ENCODE measurements at regions not wholly inside any gene's neighbourhood (a gene's known extent, or its start where the extent isn't known, plus 50 kb on each side); places are given as distances from the start of the nearest gene placed in this dataset.

DNA sequence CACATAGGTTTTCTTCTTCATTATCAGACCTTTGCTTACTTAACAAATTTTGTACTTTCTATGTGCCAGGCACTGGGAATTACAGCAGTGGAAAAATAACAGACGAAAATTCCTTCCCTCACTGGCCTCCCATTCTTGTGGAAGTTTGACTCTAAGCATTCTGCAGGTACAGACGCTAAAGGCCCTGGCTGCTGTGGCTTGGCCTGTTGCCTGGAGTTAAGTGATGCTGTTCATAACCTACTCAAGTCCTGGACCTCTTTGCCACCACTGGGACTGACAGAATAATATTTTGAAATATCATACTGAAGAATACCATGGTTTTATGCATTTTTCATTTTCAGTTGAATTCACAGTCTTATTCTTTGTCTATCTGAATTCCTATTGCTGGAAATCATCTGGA, 97.3 kb upstream of the SPATA31C2 start:
- DNase-seq, result no peak
- H3K4me3 ChIP-seq (ENCODE audit: low read depth, low read length), result no peak overlapping the region
- no peak overlapping the region for H3K27ac ChIP-seq
- H3K36me3 ChIP-seq, result no peaks in the 10 kb centered on the region
- peaks cover 3% of the 10 kb centered on the region for H3K9me3 ChIP-seq (ENCODE audit: severe bottlenecking)
- H3K27me3 ChIP-seq (ENCODE audit: insufficient read depth, low read depth, severe bottlenecking), result no peaks in the 10 kb centered on the region
- TF ChIP-seq CTCF (IDR thresholded peaks at IDR 0.05; ENCODE audit: low read depth, low read length), result no peak

DNA sequence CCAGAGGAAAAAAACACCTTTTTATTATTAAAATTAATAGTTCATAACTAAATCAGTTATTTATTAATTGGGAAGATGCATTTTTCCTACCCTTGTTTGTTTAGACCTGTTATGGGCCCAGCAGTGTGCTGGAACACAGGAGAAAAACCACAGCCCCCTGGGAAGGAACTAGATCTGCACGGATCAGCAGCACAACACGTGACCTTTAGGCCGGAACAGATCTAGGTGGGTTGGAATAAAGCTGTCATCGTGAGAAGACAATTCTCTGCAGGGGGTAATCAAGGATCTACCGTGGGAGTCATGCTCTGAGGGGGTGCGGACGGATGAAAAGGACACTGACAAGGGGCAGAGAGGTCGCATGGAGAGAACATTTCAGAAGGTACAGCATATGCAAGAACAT, 95.8 kb upstream of the SPATA31C2 start:
- H3K9me3 ChIP-seq (ENCODE audit: severe bottlenecking), result peaks cover 3% of the 10 kb centered on the region
- DNase-seq, result no peak
- TF ChIP-seq CTCF (IDR thresholded peaks at IDR 0.05; ENCODE audit: low read depth, low read length), result no peak
- H3K4me3 ChIP-seq (ENCODE audit: low read depth, low read length), result no peak overlapping the region
- H3K27ac ChIP-seq, result no peak overlapping the region
- H3K36me3 ChIP-seq, result no peaks in the 10 kb centered on the region
- H3K27me3 ChIP-seq (ENCODE audit: insufficient read depth, low read depth, severe bottlenecking), result no peaks in the 10 kb centered on the region

DNA sequence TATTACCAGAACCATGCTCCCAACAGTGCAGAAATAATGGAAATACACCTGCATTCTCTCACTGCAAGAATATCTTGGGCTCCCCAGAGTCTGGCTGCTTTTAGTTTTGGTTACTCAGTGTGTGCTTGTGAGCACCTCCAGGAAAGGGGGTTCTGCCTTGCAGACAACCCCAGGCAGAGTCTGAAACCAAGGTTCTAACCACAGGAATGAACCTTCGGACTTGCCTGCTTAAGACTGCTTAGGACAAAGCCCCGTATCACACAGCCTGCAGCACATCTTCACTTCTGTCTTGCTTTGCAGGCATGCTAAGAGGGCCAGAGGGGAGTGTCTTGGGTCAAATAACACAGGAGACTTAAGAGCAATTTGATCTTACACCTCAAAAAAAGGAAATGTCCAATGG, 94.8 kb upstream of the SPATA31C2 start:
- H3K27ac ChIP-seq, result no peak overlapping the region
- no peak for TF ChIP-seq CTCF (IDR thresholded peaks at IDR 0.05; ENCODE audit: low read depth, low read length)
- peaks cover 3% of the 10 kb centered on the region for H3K9me3 ChIP-seq (ENCODE audit: severe bottlenecking)
- no peak overlapping the region for H3K4me3 ChIP-seq (ENCODE audit: low read depth, low read length)
- no peaks in the 10 kb centered on the region for H3K36me3 ChIP-seq
- no peaks in the 10 kb centered on the region for H3K27me3 ChIP-seq (ENCODE audit: insufficient read depth, low read depth, severe bottlenecking)
- DNase-seq, result no peak

DNA sequence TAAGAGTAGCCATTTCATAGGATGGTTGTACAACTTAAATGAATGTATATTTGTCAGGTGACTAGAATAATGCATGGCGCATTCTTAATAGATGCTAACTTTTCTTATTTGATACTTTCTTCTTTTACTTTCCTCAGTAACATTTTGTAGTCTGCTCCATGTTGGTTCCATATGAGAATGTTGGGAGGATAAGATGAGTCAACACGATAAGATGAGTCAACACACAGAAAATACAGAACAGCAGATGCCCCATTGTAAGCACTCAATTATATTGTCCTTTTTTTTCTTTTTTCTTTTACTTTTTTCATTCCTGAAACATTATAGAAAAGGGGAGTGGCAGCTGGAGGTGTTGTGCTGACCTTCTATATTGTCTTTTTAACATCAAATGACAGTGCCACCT, 92.3 kb upstream of the SPATA31C2 start:
- DNase-seq, result no peak
- Histone ChIP-seq H3K36me3 (no peaks in the 10 kb centered on the region), H3K9me3 (ENCODE audit: severe bottlenecking) (peaks cover 3% of the 10 kb centered on the region), H3K27me3 (ENCODE audit: insufficient read depth, low read depth, severe bottlenecking) (no peaks in the 10 kb centered on the region), H3K27ac (no peak overlapping the region), H3K4me3 (ENCODE audit: low read depth, low read length) (no peak overlapping the region)
- TF ChIP-seq CTCF (IDR thresholded peaks at IDR 0.05; ENCODE audit: low read depth, low read length), result no peak

DNA sequence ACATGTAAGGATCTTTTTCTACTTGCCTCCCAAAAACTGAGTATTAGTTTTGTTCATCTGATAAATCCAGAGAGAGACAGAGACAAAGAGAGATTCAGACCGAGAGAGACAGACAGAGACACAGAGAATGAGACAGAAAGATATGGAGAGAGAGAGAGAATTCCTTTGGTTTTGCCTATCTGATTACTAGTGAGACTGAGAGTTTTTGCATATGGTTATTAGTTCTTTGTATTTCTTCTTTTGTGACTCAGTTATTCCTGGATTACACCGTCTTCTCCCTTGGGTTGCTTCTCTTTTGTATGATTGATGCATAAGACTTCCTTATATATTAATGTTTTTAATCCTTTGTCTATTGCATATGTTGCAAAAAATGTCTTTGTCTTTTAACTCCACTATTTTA, 91.2 kb upstream of the SPATA31C2 start:
- DNase-seq, result no peak
- Histone ChIP-seq H3K4me3 (ENCODE audit: low read depth, low read length) (no peak overlapping the region), H3K27ac (no peak overlapping the region), H3K27me3 (ENCODE audit: insufficient read depth, low read depth, severe bottlenecking) (no peaks in the 10 kb centered on the region), H3K36me3 (no peaks in the 10 kb centered on the region), H3K9me3 (ENCODE audit: severe bottlenecking) (peaks cover 3% of the 10 kb centered on the region)
- TF ChIP-seq CTCF (IDR thresholded peaks at IDR 0.05; ENCODE audit: low read depth, low read length), result no peak

GRCh38 chr9:88224938-88225337, 86.7 kb upstream of the SPATA31C2 start:
- TF ChIP-seq CTCF (IDR thresholded peaks at IDR 0.05; ENCODE audit: low read depth, low read length), result no peak
- Histone ChIP-seq H3K27me3 (ENCODE audit: insufficient read depth, low read depth, severe bottlenecking) (no peaks in the 10 kb centered on the region), H3K9me3 (ENCODE audit: severe bottlenecking) (peaks cover 2% of the 10 kb centered on the region), H3K4me3 (ENCODE audit: low read depth, low read length) (no peak overlapping the region), H3K36me3 (no peaks in the 10 kb centered on the region), H3K27ac (no peak overlapping the region)
- no peak for DNase-seq
